ENCODE measurements at regions not wholly inside any gene's neighbourhood (a gene's known extent, or its start where the extent isn't known, plus 50 kb on each side); places are given as distances from the start of the nearest gene placed in this dataset.

- Histone ChIP-seq H3K36me3 (ENCODE audit: insufficient read depth, low read length) (no peaks in the 10 kb centered on the region), H3K9me3 (ENCODE audit: control insufficient read depth in 1 of 2, low read length in 2 of 2) (no peaks in the 10 kb centered on the region), H3K4me1 (ENCODE audit: insufficient read depth, low read length) (peaks cover 53% of the 10 kb centered on the region), H3K27ac (ENCODE audit: low read depth, low read length) (peak overlapping the region; percentile 81), H3K27me3 (ENCODE audit: insufficient read depth, low read length) (no peaks in the 10 kb centered on the region), H3K4me3 (ENCODE audit: low read length in 2 of 2) (peak overlapping the region in 1 of 2 donors; percentile 74)
- Mint-ChIP-seq H3K4me1 (peaks cover 43 to 57% (median 51%) of the 10 kb centered on the region in 4 donors), H3K4me3 (peak overlapping the region; percentile 84 to 95 (median 90)), H3K36me3 (no peaks in the 10 kb centered on the region), H3K27ac (peak overlapping the region; percentile 93 to 100 (median 100)), H3K9me3 (peaks cover 0 to 3% (median 0%) of the 10 kb centered on the region in 8 donors), H3K27me3 (no peaks in the 10 kb centered on the region)
- POLR2A ChIA-PET (ENCODE audit: partially characterized antibody), result interaction anchor here (0.9 to 5.7 kb wide), 11 partner anchors 9 to 191 kb away, joined by 3 to 113 read pairs (median 11); partner anchors contain the start of genes DUSP5 and SMNDC1
- CTCF ChIA-PET (ENCODE audit: partially characterized antibody), result interaction anchor here (0.8 to 6.9 kb wide), 27 partner anchors 9 to 282 kb away, joined by 3 to 142 read pairs (median 4); partner anchors contain the start of genes DUSP5 and SMNDC1
- peak in 3 of 5 donors; percentile 15 to 48 (median 15) for DNase-seq
- intact Hi-C loops (cut with micrococcal nuclease), result loop anchor here (2.0 kb wide), 1 partner anchor 44 kb away; no protein-coding TSS in a partner anchor
These were observed 50.6 kb upstream of the SMNDC1 start for GRCh38 chr10:110355141-110355831.

GRCh38 chr10:110355922-110356627 lies 51.4 kb upstream of the SMNDC1 start:
- peak overlapping the region; percentile 93 to 100 (median 100) for H3K27ac Mint-ChIP-seq
- H3K4me1 ChIP-seq (ENCODE audit: insufficient read depth, low read length), result peaks cover 53% of the 10 kb centered on the region

GRCh38 chr10:110356628-110357245 lies 52.0 kb upstream of the SMNDC1 start:
- POLR2A ChIA-PET (ENCODE audit: partially characterized antibody), result interaction anchor here (0.7 to 5.7 kb wide), 13 partner anchors 9 to 211 kb away, joined by 3 to 113 read pairs (median 4); partner anchors contain the start of genes DUSP5, SMC3 and SMNDC1
- peaks cover 44 to 60% (median 52%) of the 10 kb centered on the region in 4 donors for H3K4me1 Mint-ChIP-seq
- H3K4me3 ChIP-seq (ENCODE audit: low read length in 2 of 2), result peak overlapping the region; percentile 64 to 74

More at GRCh38 chr10:110355922-110356627, 51.4 kb upstream of the SMNDC1 start:
- CTCF ChIA-PET (ENCODE audit: partially characterized antibody), result interaction anchor here (0.9 to 6.9 kb wide), 17 partner anchors 11 to 283 kb away, joined by 3 to 142 read pairs (median 5); partner anchors contain the start of genes DUSP5 and SMNDC1
- POLR2A ChIA-PET (ENCODE audit: partially characterized antibody), result interaction anchor here (0.9 to 5.7 kb wide), 13 partner anchors 8 to 194 kb away, joined by 3 to 113 read pairs (median 4); partner anchors contain the start of genes DUSP5 and SMNDC1
- no peaks in the 10 kb centered on the region for H3K27me3 ChIP-seq (ENCODE audit: insufficient read depth, low read length)
- peak overlapping the region; percentile 84 to 95 (median 90) for H3K4me3 Mint-ChIP-seq
- peaks cover 0 to 3% (median 0%) of the 10 kb centered on the region in 8 donors for H3K9me3 Mint-ChIP-seq
- intact Hi-C loops (cut with micrococcal nuclease), result loop anchor here (1.0 to 2.0 kb wide), 3 partner anchors 45 to 58 kb away; no protein-coding TSS in a partner anchor
- peak; percentile 58 to 78 (median 71) for DNase-seq
- no peaks in the 10 kb centered on the region for H3K36me3 Mint-ChIP-seq
- H3K4me3 ChIP-seq (ENCODE audit: low read length in 2 of 2), result peak overlapping the region; percentile 64 to 74
- peak overlapping the region; percentile 81 for H3K27ac ChIP-seq (ENCODE audit: low read depth, low read length)
- H3K4me1 Mint-ChIP-seq, result peaks cover 43 to 57% (median 51%) of the 10 kb centered on the region in 4 donors
- H3K27me3 Mint-ChIP-seq, result no peaks in the 10 kb centered on the region
- H3K9me3 ChIP-seq (ENCODE audit: control insufficient read depth in 1 of 2, low read length in 2 of 2), result no peaks in the 10 kb centered on the region
- no peaks in the 10 kb centered on the region for H3K36me3 ChIP-seq (ENCODE audit: insufficient read depth, low read length)

GRCh38 chr10:110357252-110357780 lies 52.6 kb upstream of the SMNDC1 start:
- peaks cover 48 to 64% (median 57%) of the 10 kb centered on the region in 4 donors for H3K4me1 Mint-ChIP-seq
- peak; percentile 32 to 82 (median 37) for DNase-seq
- no peaks in the 10 kb centered on the region for H3K27me3 ChIP-seq (ENCODE audit: insufficient read depth, low read length)
- H3K27ac ChIP-seq (ENCODE audit: low read depth, low read length), result peak overlapping the region; percentile 81
- CTCF ChIA-PET (ENCODE audit: partially characterized antibody), result interaction anchor here (0.7 to 6.9 kb wide), 4 partner anchors 10 to 190 kb away, joined by 3 to 142 read pairs (median 60); partner anchors contain the start of gene DUSP5
- peaks cover 53% of the 10 kb centered on the region for H3K4me1 ChIP-seq (ENCODE audit: insufficient read depth, low read length)
- H3K27me3 Mint-ChIP-seq, result no peaks in the 10 kb centered on the region
- H3K9me3 Mint-ChIP-seq, result peaks cover 0 to 3% (median 0%) of the 10 kb centered on the region in 8 donors
- H3K36me3 Mint-ChIP-seq, result no peaks in the 10 kb centered on the region
- H3K4me3 Mint-ChIP-seq, result peak overlapping the region; percentile 84 to 95 (median 90)
- peak overlapping the region; percentile 64 to 74 for H3K4me3 ChIP-seq (ENCODE audit: low read length in 2 of 2)
- intact Hi-C loops (cut with micrococcal nuclease), result no loop called here
- H3K27ac Mint-ChIP-seq, result peak overlapping the region; percentile 93 to 100 (median 100)
- POLR2A ChIA-PET (ENCODE audit: partially characterized antibody), result interaction anchor here (0.7 to 5.7 kb wide), 11 partner anchors 9 to 210 kb away, joined by 3 to 113 read pairs (median 5); partner anchors contain the start of genes DUSP5, SMC3 and SMNDC1
- H3K9me3 ChIP-seq (ENCODE audit: control insufficient read depth in 1 of 2, low read length in 2 of 2), result no peaks in the 10 kb centered on the region
- H3K36me3 ChIP-seq (ENCODE audit: insufficient read depth, low read length), result no peaks in the 10 kb centered on the region

More at GRCh38 chr10:110356628-110357245, 52.0 kb upstream of the SMNDC1 start:
- Mint-ChIP-seq H3K36me3 (no peaks in the 10 kb centered on the region), H3K27ac (peak overlapping the region; percentile 93 to 100 (median 100)), H3K9me3 (peaks cover 0 to 3% (median 0%) of the 10 kb centered on the region in 8 donors), H3K27me3 (no peaks in the 10 kb centered on the region), H3K4me3 (peak overlapping the region; percentile 84 to 95 (median 90))
- intact Hi-C loops (cut with micrococcal nuclease), result loop anchor here (1.0 kb wide), 2 partner anchors 50 to 58 kb away; no protein-coding TSS in a partner anchor
- DNase-seq, result peak; percentile 80 to 92 (median 84)
- Histone ChIP-seq H3K27ac (ENCODE audit: low read depth, low read length) (peak overlapping the region; percentile 81), H3K36me3 (ENCODE audit: insufficient read depth, low read length) (no peaks in the 10 kb centered on the region), H3K9me3 (ENCODE audit: control insufficient read depth in 1 of 2, low read length in 2 of 2) (no peaks in the 10 kb centered on the region), H3K4me1 (ENCODE audit: insufficient read depth, low read length) (peaks cover 53% of the 10 kb centered on the region), H3K27me3 (ENCODE audit: insufficient read depth, low read length) (no peaks in the 10 kb centered on the region)
- CTCF ChIA-PET (ENCODE audit: partially characterized antibody), result interaction anchor here (0.7 to 6.9 kb wide), 6 partner anchors 10 to 191 kb away, joined by 3 to 142 read pairs (median 8); partner anchors contain the start of gene DUSP5

- Histone ChIP-seq H3K27ac (ENCODE audit: low read depth, low read length) (peak overlapping the region; percentile 81), H3K36me3 (ENCODE audit: insufficient read depth, low read length) (no peaks in the 10 kb centered on the region), H3K27me3 (ENCODE audit: insufficient read depth, low read length) (no peaks in the 10 kb centered on the region), H3K4me1 (ENCODE audit: insufficient read depth, low read length) (peaks cover 53% of the 10 kb centered on the region), H3K4me3 (ENCODE audit: low read length in 2 of 2) (peak overlapping the region; percentile 15 to 74), H3K9me3 (ENCODE audit: control insufficient read depth in 1 of 2, low read length in 2 of 2) (no peaks in the 10 kb centered on the region)
- POLR2A ChIA-PET (ENCODE audit: partially characterized antibody), result interaction anchor here (1.5 to 5.7 kb wide), 3 partner anchors 52 to 210 kb away, joined by 5 to 49 read pairs (median 34); partner anchors contain the start of genes SMC3 and SMNDC1
- no peaks in the 10 kb centered on the region for H3K27me3 Mint-ChIP-seq
- no peak for DNase-seq
- CTCF ChIA-PET (ENCODE audit: partially characterized antibody), result interaction anchor here (0.6 to 6.9 kb wide), 2 partner anchors 143 to 147 kb away, joined by 3 to 142 read pairs; partner anchors contain the start of gene DUSP5
- intact Hi-C loops (cut with micrococcal nuclease), result no loop called here
- H3K4me1 Mint-ChIP-seq, result peaks cover 48 to 64% (median 57%) of the 10 kb centered on the region in 4 donors
- no peaks in the 10 kb centered on the region for H3K36me3 Mint-ChIP-seq
- H3K27ac Mint-ChIP-seq, result peak overlapping the region; percentile 93 to 100 (median 100)
- peak overlapping the region; percentile 74 to 95 (median 90) for H3K4me3 Mint-ChIP-seq
- H3K9me3 Mint-ChIP-seq, result peaks cover 0 to 4% (median 0%) of the 10 kb centered on the region in 8 donors
These were observed 53.2 kb upstream of the SMNDC1 start for GRCh38 chr10:110357871-110358270.

GRCh38 chr10:110358278-110358677 lies 53.6 kb upstream of the SMNDC1 start:
- ChIA-PET POLR2A (ENCODE audit: partially characterized antibody) (no interaction called here), CTCF (ENCODE audit: partially characterized antibody) (interaction anchor here (0.6 kb wide), 1 partner anchor 146 kb away, joined by 3 read pairs; no protein-coding TSS in a partner anchor)
- Mint-ChIP-seq H3K4me1 (peaks cover 50 to 66% (median 58%) of the 10 kb centered on the region in 4 donors), H3K4me3 (peak overlapping the region; percentile 28 to 95 (median 90)), H3K27me3 (no peaks in the 10 kb centered on the region), H3K36me3 (peaks cover 0 to 2% of the 10 kb centered on the region in 2 donors), H3K27ac (peak overlapping the region; percentile 92 to 100 (median 100)), H3K9me3 (peaks cover 0 to 5% (median under 1%) of the 10 kb centered on the region in 8 donors)
- Histone ChIP-seq H3K36me3 (ENCODE audit: insufficient read depth, low read length) (no peaks in the 10 kb centered on the region), H3K27ac (ENCODE audit: low read depth, low read length) (no peak overlapping the region), H3K4me3 (ENCODE audit: low read length in 2 of 2) (no peak overlapping the region), H3K9me3 (ENCODE audit: control insufficient read depth in 1 of 2, low read length in 2 of 2) (no peaks in the 10 kb centered on the region), H3K4me1 (ENCODE audit: insufficient read depth, low read length) (peaks cover 57% of the 10 kb centered on the region), H3K27me3 (ENCODE audit: insufficient read depth, low read length) (no peaks in the 10 kb centered on the region)
- intact Hi-C loops (cut with micrococcal nuclease), result no loop called here
- no peak for DNase-seq
